Breast epithelium (tissue), 3 donors: ENCODE measurements at regions not wholly inside any gene's neighbourhood (a gene's known extent, or its start where the extent isn't known, plus 50 kb on each side); places are given as distances from the start of the nearest gene placed in this dataset.

Experiments
- POLR2A ChIP-seq: fragments of 450-650 bp; IDR thresholded peaks from one replicate; pipeline ENCODE4 v1.6.1; 2016; ENCODE audit warnings: antibody characterized with exemption, mild to moderate bottlenecking, moderate library complexity
- TF ChIP-seq, protein P1 (sequence below), 3 donors: fragments of 450-650 bp; IDR thresholded peaks; one replicate each; pipeline ENCODE4 v1.5.1; 2016 to 2017; ENCODE audit warnings: antibody characterized with exemption in 3 of 3, mild to moderate bottlenecking in 3 of 3, moderate library complexity in 3 of 3

DNA sequence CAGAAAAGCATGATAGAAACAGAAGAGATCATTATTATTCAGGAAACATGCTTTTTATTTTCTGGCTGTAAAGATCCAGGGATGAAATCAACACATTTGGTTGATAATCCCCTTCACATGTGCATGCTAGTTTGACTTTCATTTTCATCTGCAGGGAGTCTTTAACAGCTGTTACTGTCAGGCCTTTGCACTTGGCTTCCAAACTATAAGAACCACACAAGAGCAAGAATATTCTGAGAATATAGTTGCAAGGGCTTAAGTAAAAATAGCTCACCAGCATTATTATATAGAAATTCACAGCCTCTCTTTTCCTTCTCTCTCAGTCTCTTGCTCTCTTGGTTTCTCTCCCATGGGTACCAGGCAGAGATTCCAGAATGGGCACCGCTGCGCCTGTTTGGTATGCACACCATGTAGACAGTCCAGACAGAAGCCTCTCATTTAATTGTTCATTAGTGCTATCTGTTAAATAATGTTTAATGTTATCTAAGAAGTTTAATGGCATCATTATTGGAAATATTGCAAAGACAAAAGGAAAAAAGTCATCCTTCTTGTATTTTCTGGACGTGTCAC, 622.3 kb upstream of the PLXNA2 start:
- TF ChIP-seq POLR2A, result no peak
- TF ChIP-seq, protein P1, sequence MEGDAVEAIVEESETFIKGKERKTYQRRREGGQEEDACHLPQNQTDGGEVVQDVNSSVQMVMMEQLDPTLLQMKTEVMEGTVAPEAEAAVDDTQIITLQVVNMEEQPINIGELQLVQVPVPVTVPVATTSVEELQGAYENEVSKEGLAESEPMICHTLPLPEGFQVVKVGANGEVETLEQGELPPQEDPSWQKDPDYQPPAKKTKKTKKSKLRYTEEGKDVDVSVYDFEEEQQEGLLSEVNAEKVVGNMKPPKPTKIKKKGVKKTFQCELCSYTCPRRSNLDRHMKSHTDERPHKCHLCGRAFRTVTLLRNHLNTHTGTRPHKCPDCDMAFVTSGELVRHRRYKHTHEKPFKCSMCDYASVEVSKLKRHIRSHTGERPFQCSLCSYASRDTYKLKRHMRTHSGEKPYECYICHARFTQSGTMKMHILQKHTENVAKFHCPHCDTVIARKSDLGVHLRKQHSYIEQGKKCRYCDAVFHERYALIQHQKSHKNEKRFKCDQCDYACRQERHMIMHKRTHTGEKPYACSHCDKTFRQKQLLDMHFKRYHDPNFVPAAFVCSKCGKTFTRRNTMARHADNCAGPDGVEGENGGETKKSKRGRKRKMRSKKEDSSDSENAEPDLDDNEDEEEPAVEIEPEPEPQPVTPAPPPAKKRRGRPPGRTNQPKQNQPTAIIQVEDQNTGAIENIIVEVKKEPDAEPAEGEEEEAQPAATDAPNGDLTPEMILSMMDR (IDR thresholded peaks at IDR 0.05), result no peak
